ENCODE measurements at regions not wholly inside any gene's neighbourhood (a gene's known extent, or its start where the extent isn't known, plus 50 kb on each side); places are given as distances from the start of the nearest gene placed in this dataset.

GRCh38 chr2:64910972-64911433 is 78.2 kb upstream of the SLC1A4 start:
- Histone ChIP-seq H3K4me2 (ENCODE audit: low read depth, low read length) (no peak overlapping the region), H3K9me3 (replicated peaks; ENCODE audit: insufficient read depth, low read length) (no peaks in the 10 kb centered on the region), H3K9me2 (replicated peaks; ENCODE audit: insufficient read depth, low read length) (no peaks in the 10 kb centered on the region), H3K4me1 (ENCODE audit: low read length) (peaks cover 41% of the 10 kb centered on the region), H3K27me3 (replicated peaks; ENCODE audit: insufficient read depth, low read length) (no peaks in the 10 kb centered on the region), H3F3A (ENCODE audit: insufficient read depth, low read length) (peaks cover 26% of the 10 kb centered on the region), H3K4me3 (ENCODE audit: low read length) (no peak overlapping the region), H3K36me3 (replicated peaks; ENCODE audit: insufficient read depth, low read length) (no peaks in the 10 kb centered on the region), H2AFZ (ENCODE audit: low read length) (no peak overlapping the region), H4K20me1 (ENCODE audit: insufficient read depth, low read length) (no peaks in the 10 kb centered on the region), H3K9ac (ENCODE audit: low read length) (no peak overlapping the region), H3K79me2 (ENCODE audit: low read length) (no peaks in the 10 kb centered on the region), H3K27ac (ENCODE audit: low read length) (no peak overlapping the region)
- TF ChIP-seq EZH2phosphoT487 (IDR thresholded peaks at IDR 0.05; ENCODE audit: low read length) = no peak
- no peak for TF ChIP-seq CTCF (IDR thresholded peaks at IDR 0.05; ENCODE audit: low read length)
- TF ChIP-seq EZH2 (optimal IDR thresholded peaks at IDR 0.05; ENCODE audit: low read depth, low read length) = no peak
- no peak for DNase-seq

GRCh38 chr2:64913357-64913869 is 75.8 kb upstream of the SLC1A4 start:
- Histone ChIP-seq H3K9me2 (replicated peaks; ENCODE audit: insufficient read depth, low read length) (no peaks in the 10 kb centered on the region), H3K9ac (ENCODE audit: low read length) (no peak overlapping the region; the same call in 1 of the 2 replicates), H3K4me3 (ENCODE audit: low read length) (0 out of 2 replicates have a peak overlapping the region, but pooled peaks have one; percentile 4), H3F3A (ENCODE audit: insufficient read depth, low read length) (peaks cover 49% of the 10 kb centered on the region), H3K9me3 (replicated peaks; ENCODE audit: insufficient read depth, low read length) (no peaks in the 10 kb centered on the region), H4K20me1 (ENCODE audit: insufficient read depth, low read length) (no peaks in the 10 kb centered on the region), H3K27me3 (replicated peaks; ENCODE audit: insufficient read depth, low read length) (no peaks in the 10 kb centered on the region), H2AFZ (ENCODE audit: low read length) (no peak overlapping the region), H3K36me3 (replicated peaks; ENCODE audit: insufficient read depth, low read length) (no peaks in the 10 kb centered on the region), H3K4me2 (ENCODE audit: low read depth, low read length) (peak overlapping the region; percentile 79; the same call in 1 of the 2 replicates), H3K27ac (ENCODE audit: low read length) (peak overlapping the region; percentile 84; the same call in 1 of the 2 replicates), H3K79me2 (ENCODE audit: low read length) (no peaks in the 10 kb centered on the region), H3K4me1 (ENCODE audit: low read length) (peaks cover 54% of the 10 kb centered on the region)
- TF ChIP-seq CTCF (IDR thresholded peaks at IDR 0.05; ENCODE audit: low read length) = peak; percentile 79
- no peak for TF ChIP-seq EZH2phosphoT487 (IDR thresholded peaks at IDR 0.05; ENCODE audit: low read length)
- TF ChIP-seq EZH2 (optimal IDR thresholded peaks at IDR 0.05; ENCODE audit: low read depth, low read length) = no peak
- peak; percentile 76 for DNase-seq

GRCh38 chr2:64914247-64914646 is 75.0 kb upstream of the SLC1A4 start:
- 0 out of 2 replicates have a peak overlapping the region, but pooled peaks have one; percentile 19 for H3K4me3 ChIP-seq (ENCODE audit: low read length)
- H3K9me3 ChIP-seq (replicated peaks; ENCODE audit: insufficient read depth, low read length) = no peaks in the 10 kb centered on the region
- no peaks in the 10 kb centered on the region for H3K27me3 ChIP-seq (replicated peaks; ENCODE audit: insufficient read depth, low read length)
- peak overlapping the region; percentile 15; the same call in 1 of the 2 replicates for H3K9ac ChIP-seq (ENCODE audit: low read length)
- H3K4me1 ChIP-seq (ENCODE audit: low read length) = peaks cover 62% of the 10 kb centered on the region
- H3K4me2 ChIP-seq (ENCODE audit: low read depth, low read length) = peak overlapping the region; percentile 79
- TF ChIP-seq EZH2phosphoT487 (IDR thresholded peaks at IDR 0.05; ENCODE audit: low read length) (no peak), EZH2 (optimal IDR thresholded peaks at IDR 0.05; ENCODE audit: low read depth, low read length) (no peak)
- H3K9me2 ChIP-seq (replicated peaks; ENCODE audit: insufficient read depth, low read length) = no peaks in the 10 kb centered on the region
- H3K27ac ChIP-seq (ENCODE audit: low read length) = peak overlapping the region; percentile 84
- DNase-seq = peak; percentile 29
- H2AFZ ChIP-seq (ENCODE audit: low read length) = peak overlapping the region; percentile 25
- H4K20me1 ChIP-seq (ENCODE audit: insufficient read depth, low read length) = no peaks in the 10 kb centered on the region
- H3F3A ChIP-seq (ENCODE audit: insufficient read depth, low read length) = peaks cover 58% of the 10 kb centered on the region
- H3K79me2 ChIP-seq (ENCODE audit: low read length) = peaks cover 7% of the 10 kb centered on the region
- no peaks in the 10 kb centered on the region for H3K36me3 ChIP-seq (replicated peaks; ENCODE audit: insufficient read depth, low read length)

Measured in MM.1S (cell line).